ENCODE measurements at regions not wholly inside any gene's neighbourhood (a gene's known extent, or its start where the extent isn't known, plus 50 kb on each side); places are given as distances from the start of the nearest gene placed in this dataset.

GRCh38 chr3:130576375-130577266, 59.6 kb downstream of the COL6A6 start:
- no peak overlapping the region for H3K27ac ChIP-seq (ENCODE audit: extremely low read depth, low read depth, low read length)
- FAIRE-seq (no peak), DNase-seq (ENCODE audit: extremely low read depth in 1 of 4, low spot score in 3 of 4) (no peak), ATAC-seq (no peak)
- no peak overlapping the region for H2AFZ ChIP-seq (ENCODE audit: low read depth, low read length)
- H3K9me1 ChIP-seq (ENCODE audit: control insufficient read depth, insufficient read depth, low read length): no peaks in the 10 kb centered on the region
- H3K27me3 ChIP-seq (ENCODE audit: control insufficient read depth in 2 of 2, insufficient read depth in 2 of 2, low read length in 2 of 2): peaks cover 3 to 6% of the 10 kb centered on the region in 2 experiments; a peak in 3 of 5 replicates
- H3K4me3 ChIP-seq: no peak overlapping the region
- H3K9me3 ChIP-seq (replicated peaks; ENCODE audit: control insufficient read depth, insufficient read depth, low read depth, low read length): no peaks in the 10 kb centered on the region
- H4K20me1 ChIP-seq (replicated peaks; ENCODE audit: control insufficient read depth, insufficient read depth, low read length): no peaks in the 10 kb centered on the region
- H3K4me1 ChIP-seq (replicated peaks in 1 of 2; ENCODE audit: control insufficient read depth in 2 of 2, insufficient read depth in 2 of 2, low read length in 2 of 2): no peaks in the 10 kb centered on the region
- ChIA-PET POLR2A (interaction anchor here (0.7 kb wide), 2 partner anchors 295 to 610 kb away, joined by 3 read pairs; no protein-coding TSS in a partner anchor), CTCF (ENCODE audit: low intra/inter-chr PET ratio) (no interaction called here)
- intact Hi-C loops (cut with micrococcal nuclease): no loop called here
- H3K36me3 ChIP-seq (ENCODE audit: control insufficient read depth, insufficient read depth, low read length): no peaks in the 10 kb centered on the region
- BruUV-seq (replicated peaks): no TSS peak
- no peak for TF ChIP-seq ZNF311 (CRISPR knock-in tag; IDR thresholded peaks at IDR 0.05)
- TF ChIP-seq GTF2A2 (tag; IDR thresholded peaks at IDR 0.05): no peak
- TF ChIP-seq ZNF384 (IDR thresholded peaks at IDR 0.05; ENCODE audit: low read depth, low read length): no peak
- TF ChIP-seq ZNF143 (CRISPR knock-in tag; IDR thresholded peaks at IDR 0.05): no peak
- no peak for TF ChIP-seq FOXM1 (IDR thresholded peaks at IDR 0.05; ENCODE audit: low read depth)
- TF ChIP-seq FOXM1 (CRISPR knock-in tag; IDR thresholded peaks at IDR 0.05; ENCODE audit: low read depth): no peak
- no peak for TF ChIP-seq ZFX (CRISPR knock-in tag; IDR thresholded peaks at IDR 0.05)
- no peak for TF ChIP-seq POLR2AphosphoS5 (IDR thresholded peaks at IDR 0.05; ENCODE audit: control insufficient read depth, insufficient read depth, low read depth, low read length)
- TF ChIP-seq TARDBP (IDR thresholded peaks at IDR 0.05): no peak
- TF ChIP-seq ARHGAP35 (IDR thresholded peaks at IDR 0.05; ENCODE audit: partially characterized antibody): no peak
- no peak for TF ChIP-seq ARNT (IDR thresholded peaks at IDR 0.05)
- TF ChIP-seq ZFP91 (CRISPR knock-in tag; IDR thresholded peaks at IDR 0.05): no peak
- no peak for TF ChIP-seq SETDB1 (IDR thresholded peaks at IDR 0.05; ENCODE audit: low read length)
- no peak for TF ChIP-seq ZNF785 (CRISPR knock-in tag; IDR thresholded peaks at IDR 0.05)
- no peak for TF ChIP-seq IRF1 (CRISPR knock-in tag; IDR thresholded peaks at IDR 0.05; ENCODE audit: borderline replicate concordance)
- TF ChIP-seq ZEB2 (IDR thresholded peaks at IDR 0.05): no peak
- no peak for TF ChIP-seq CHD4 (IDR thresholded peaks at IDR 0.05; ENCODE audit: insufficient read depth, insufficient replicate concordance, low read depth, low read length, poor library complexity, severe bottlenecking)
- TF ChIP-seq NR3C1 (CRISPR knock-in tag; IDR thresholded peaks at IDR 0.05): no peak
- no peaks in the 10 kb centered on the region for H3K79me2 ChIP-seq (ENCODE audit: control insufficient read depth, insufficient read depth, low read length)
- 0% methylated on average over 3 of the region's 3 CpGs for WGBS (ENCODE audit: insufficient coverage, low coverage, missing lambda C conversion rate)
- no peak overlapping the region for H3K4me2 ChIP-seq (ENCODE audit: insufficient read depth, low read length)
- in situ Hi-C loops (cut with MboI): no loop called here
- no peak overlapping the region for H3K9ac ChIP-seq (ENCODE audit: insufficient read depth in 1 of 2, low read depth in 2 of 2, low read length in 2 of 2)
